Caco-2 (cell line): ENCODE measurements at regions not wholly inside any gene's neighbourhood (a gene's known extent, or its start where the extent isn't known, plus 50 kb on each side); places are given as distances from the start of the nearest gene placed in this dataset.

Source experiments
- BruUV-seq: library from RNA; stranded (reverse); fragments of 400-500 nt; replicated peaks from 2 replicates; lab custom pipeline; 2021; lab: Mats Ljungman, UMichigan
- CTCF ChIA-PET: fragments of 300-600 bp; sonication (Branson Sonifier 250); formaldehyde crosslinking; loops from one replicate; lab custom pipeline; 2022; ENCODE audit warnings: antibody characterized with exemption; lab: Charles Lee
- POLR2A ChIA-PET: fragments of 300-600 bp; sonication (Branson Sonifier 250); formaldehyde crosslinking; loops from one replicate; lab custom pipeline; 2022; ENCODE audit warnings: antibody characterized with exemption; lab: Charles Lee
- DNase-seq, 2 experiments: peaks; one replicate each; pipeline versions ENCODE4 v3.0.0 to v3.0.0-alpha.2; 2020 to 2022
- H3K27me3 ChIP-seq: replicated peaks from 2 replicates; pipeline ENCODE4 v1.6.0; 2011; ENCODE audit warnings: low read length; ENCODE audit not compliant: control insufficient read depth, insufficient read depth
- H3K36me3 ChIP-seq: 2 replicates; pipeline ENCODE4 v1.5.1; 2011; ENCODE audit warnings: low read length; ENCODE audit not compliant: control insufficient read depth, insufficient read depth
- H3K4me1 ChIP-seq: fragments of 250-450 bp; sonication (Bioruptor Pico); 2 replicates; pipeline ENCODE4 v1.5.1; 2020; ENCODE audit warnings: mild to moderate bottlenecking
- H3K4me3 ChIP-seq: 2 replicates; pipeline ENCODE4 v1.5.1; 2011; ENCODE audit warnings: low read depth, mild to moderate bottlenecking, control low read depth, low read length
- H3K9me3 ChIP-seq: fragments of 250-450 bp; sonication (Bioruptor Pico); 2 replicates; pipeline ENCODE4 v1.5.1; 2020; ENCODE audit warnings: mild to moderate bottlenecking, moderate library complexity
- H3K27ac Mint-ChIP-seq: one replicate; pipeline ENCODE4 v1.8.0; 2022; ENCODE audit warnings: mixed read lengths; ENCODE audit not compliant: unreplicated experiment
- H3K27me3 Mint-ChIP-seq: one replicate; pipeline ENCODE4 v1.8.0; 2022; ENCODE audit warnings: mixed read lengths; ENCODE audit not compliant: insufficient read depth, unreplicated experiment
- H3K36me3 Mint-ChIP-seq: one replicate; pipeline ENCODE4 v1.8.0; 2022; ENCODE audit warnings: mild to moderate bottlenecking, mixed read lengths; ENCODE audit not compliant: insufficient read depth, unreplicated experiment
- H3K4me1 Mint-ChIP-seq: one replicate; pipeline ENCODE4 v1.8.0; 2022; ENCODE audit warnings: low read depth, mixed read lengths; ENCODE audit not compliant: unreplicated experiment
- H3K4me3 Mint-ChIP-seq: one replicate; pipeline ENCODE4 v1.8.0; 2022; ENCODE audit warnings: mild to moderate bottlenecking, moderate library complexity, mixed read lengths; ENCODE audit not compliant: unreplicated experiment
- H3K9me3 Mint-ChIP-seq: one replicate; pipeline ENCODE4 v1.8.0; 2022; ENCODE audit warnings: mixed read lengths; ENCODE audit not compliant: unreplicated experiment
- CTCF ChIP-seq, 2 experiments: fragments of 200-600 bp in 1 of 2; IDR thresholded peaks; 1 replicate in 1 of 2; 2 replicates in 1 of 2; pipeline versions ENCODE4 v1.5.1 to v1.8.0; 2011 to 2022; ENCODE audit warnings: antibody characterized with exemption in 1 of 2, control low read depth in 1 of 2, inconsistent platforms in 1 of 2, low read depth in 1 of 2, low read length in 1 of 2, mild to moderate bottlenecking in 1 of 2, moderate library complexity in 1 of 2; ENCODE audit not compliant: insufficient read depth in 1 of 2, severe bottlenecking in 1 of 2, unreplicated experiment in 1 of 2
- intact Hi-C: fragments of 100-400 bp; cut with micrococcal nuclease; formaldehyde crosslinking; loops from one replicate; pipeline ENCODE4 v1.10.0; 2022; ENCODE audit not compliant: unreplicated experiment

- intact Hi-C loops: no loop called here
- no peaks in the 10 kb centered on the region for H3K36me3 ChIP-seq
- no peaks in the 10 kb centered on the region for H3K4me1 Mint-ChIP-seq
- CTCF ChIA-PET: no interaction called here
- peaks cover 6% of the 10 kb centered on the region; the same call in 1 of the 2 replicates for H3K9me3 ChIP-seq
- no peak for TF ChIP-seq CTCF (IDR thresholded peaks at IDR 0.05; ENCODE audit: insufficient read depth in 1 of 2, low read depth in 1 of 2, low read length in 1 of 2, severe bottlenecking in 1 of 2, unreplicated experiment in 1 of 2)
- H3K27me3 ChIP-seq: no peaks in the 10 kb centered on the region
- no peaks in the 10 kb centered on the region for H3K36me3 Mint-ChIP-seq
- H3K27ac Mint-ChIP-seq: no peak overlapping the region
- POLR2A ChIA-PET: no interaction called here
- no peak overlapping the region for H3K4me3 ChIP-seq
- peaks cover 7% of the 10 kb centered on the region for H3K27me3 Mint-ChIP-seq
- peaks cover 13% of the 10 kb centered on the region for H3K9me3 Mint-ChIP-seq
- no peaks in the 10 kb centered on the region for H3K4me1 ChIP-seq
- H3K4me3 Mint-ChIP-seq: no peak overlapping the region
- DNase-seq: no peak
- BruUV-seq: no TSS peak
These were observed 311.5 kb upstream of the IRX4 start for GRCh38 chr5:2194236-2194555.

GRCh38 chr5:2193542-2194235 is 311.0 kb upstream of the IRX4 start:
- peaks cover 7% of the 10 kb centered on the region for H3K27me3 Mint-ChIP-seq
- H3K9me3 Mint-ChIP-seq: peaks cover 13% of the 10 kb centered on the region
- Histone ChIP-seq H3K4me1 (no peaks in the 10 kb centered on the region), H3K4me3 (no peak overlapping the region), H3K27me3 (no peaks in the 10 kb centered on the region), H3K9me3 (peaks cover 6% of the 10 kb centered on the region; the same call in 1 of the 2 replicates), H3K36me3 (no peaks in the 10 kb centered on the region)
- no TSS peak for BruUV-seq
- no peak for TF ChIP-seq CTCF (IDR thresholded peaks at IDR 0.05; ENCODE audit: insufficient read depth in 1 of 2, low read depth in 1 of 2, low read length in 1 of 2, severe bottlenecking in 1 of 2, unreplicated experiment in 1 of 2)
- H3K4me1 Mint-ChIP-seq: no peaks in the 10 kb centered on the region
- intact Hi-C loops: no loop called here
- POLR2A ChIA-PET: no interaction called here
- H3K4me3 Mint-ChIP-seq: no peak overlapping the region
- CTCF ChIA-PET: no interaction called here
- H3K27ac Mint-ChIP-seq: no peak overlapping the region
- DNase-seq: no peak
- H3K36me3 Mint-ChIP-seq: no peaks in the 10 kb centered on the region

- H3K4me1 Mint-ChIP-seq: no peaks in the 10 kb centered on the region
- H3K27me3 Mint-ChIP-seq: peaks cover 7% of the 10 kb centered on the region
- ChIA-PET POLR2A (no interaction called here), CTCF (no interaction called here)
- no peak for DNase-seq
- no peak overlapping the region for H3K27ac Mint-ChIP-seq
- no TSS peak for BruUV-seq
- Histone ChIP-seq H3K4me3 (no peak overlapping the region), H3K27me3 (no peaks in the 10 kb centered on the region), H3K9me3 (peaks cover 6% of the 10 kb centered on the region; the same call in 1 of the 2 replicates), H3K4me1 (no peaks in the 10 kb centered on the region), H3K36me3 (no peaks in the 10 kb centered on the region)
- no peaks in the 10 kb centered on the region for H3K36me3 Mint-ChIP-seq
- H3K4me3 Mint-ChIP-seq: no peak overlapping the region
- peaks cover 13% of the 10 kb centered on the region for H3K9me3 Mint-ChIP-seq
- intact Hi-C loops: no loop called here
- no peak for TF ChIP-seq CTCF (IDR thresholded peaks at IDR 0.05; ENCODE audit: insufficient read depth in 1 of 2, low read depth in 1 of 2, low read length in 1 of 2, severe bottlenecking in 1 of 2, unreplicated experiment in 1 of 2)
These were observed 310.4 kb upstream of the IRX4 start for GRCh38 chr5:2193142-2193541.
